Trophoblast cell (in vitro differentiated cells and primary cell): ENCODE measurements at regions not wholly inside any gene's neighbourhood (a gene's known extent, or its start where the extent isn't known, plus 50 kb on each side); places are given as distances from the start of the nearest gene placed in this dataset.

Source experiments
- DNase-seq, 2 donors: peaks; one replicate each; pipeline ENCODE4 v3.0.0-alpha.2; 2016
- H2AFZ ChIP-seq: 2 replicates; pipeline ENCODE4 v1.6.1; 2013; ENCODE audit warnings: low read length, moderate library complexity, mild to moderate bottlenecking; ENCODE audit not compliant: insufficient read depth, poor library complexity
- H2AK5ac ChIP-seq: 2 replicates; pipeline ENCODE4 v1.6.1; 2013; ENCODE audit warnings: mild to moderate bottlenecking, low read length
- H2BK120ac ChIP-seq: 2 replicates; pipeline ENCODE4 v1.6.1; 2013; ENCODE audit warnings: low read length, mild to moderate bottlenecking, moderate library complexity; ENCODE audit not compliant: insufficient read depth, poor library complexity
- H2BK12ac ChIP-seq: 2 replicates; pipeline ENCODE4 v1.6.1; 2013; ENCODE audit warnings: mild to moderate bottlenecking, low read length, moderate library complexity
- H2BK5ac ChIP-seq: 2 replicates; pipeline ENCODE4 v1.6.1; 2013; ENCODE audit warnings: low read length, low read depth, moderate library complexity, mild to moderate bottlenecking; ENCODE audit not compliant: poor library complexity
- H3K14ac ChIP-seq: 2 replicates; pipeline ENCODE4 v1.6.1; 2013; ENCODE audit warnings: mild to moderate bottlenecking, low read length
- H3K18ac ChIP-seq: 2 replicates; pipeline ENCODE4 v1.6.1; 2013; ENCODE audit warnings: mild to moderate bottlenecking, low read length
- H3K23ac ChIP-seq: 2 replicates; pipeline ENCODE4 v1.6.1; 2013; ENCODE audit warnings: low read length
- H3K27ac ChIP-seq: 2 replicates; pipeline ENCODE4 v1.5.1; 2013; ENCODE audit warnings: low read depth, mild to moderate bottlenecking, inconsistent platforms, low read length, moderate library complexity
- H3K27me3 ChIP-seq: 2 replicates; pipeline ENCODE4 v1.6.1; 2013; ENCODE audit warnings: inconsistent platforms, mild to moderate bottlenecking, low read length, moderate library complexity; ENCODE audit not compliant: insufficient read depth
- H3K36me3 ChIP-seq, 2 experiments: 1 replicate in 1 of 2; 2 replicates in 1 of 2; pipeline ENCODE4 v1.6.1; 2013; ENCODE audit warnings: low read length in 2 of 2, mild to moderate bottlenecking in 2 of 2, moderate library complexity in 1 of 2; ENCODE audit not compliant: insufficient read depth in 2 of 2, control insufficient read depth in 1 of 2
- H3K4ac ChIP-seq: 2 replicates; pipeline ENCODE4 v1.6.1; 2013; ENCODE audit warnings: low read depth, mild to moderate bottlenecking, low read length, moderate library complexity
- H3K4me1 ChIP-seq, 2 experiments: 1 replicate in 1 of 2; 2 replicates in 1 of 2; pipeline ENCODE4 v1.6.1; 2013; ENCODE audit warnings: low read length in 2 of 2, mild to moderate bottlenecking in 2 of 2, moderate library complexity in 1 of 2; ENCODE audit not compliant: insufficient read depth in 2 of 2, control insufficient read depth in 1 of 2
- H3K4me2 ChIP-seq: 2 replicates; pipeline ENCODE4 v1.6.1; 2013; ENCODE audit warnings: inconsistent platforms, mild to moderate bottlenecking, low read length, moderate library complexity
- H3K4me3 ChIP-seq: 2 replicates; pipeline ENCODE4 v1.5.1; 2013; ENCODE audit warnings: mild to moderate bottlenecking, low read depth, low read length, inconsistent platforms
- H3K79me1 ChIP-seq: one replicate; pipeline ENCODE4 v1.6.1; 2013; ENCODE audit warnings: low read length
- H3K79me2 ChIP-seq: 2 replicates; pipeline ENCODE4 v1.6.1; 2013; ENCODE audit warnings: low read length, mild to moderate bottlenecking; ENCODE audit not compliant: control insufficient read depth, insufficient read depth, poor library complexity
- H3K9ac ChIP-seq: 2 replicates; pipeline ENCODE4 v1.6.1; 2013; ENCODE audit warnings: mild to moderate bottlenecking, low read length
- H3K9me3 ChIP-seq: 2 replicates; pipeline ENCODE4 v1.6.1; 2013; ENCODE audit warnings: low read depth, mild to moderate bottlenecking, control low read depth, inconsistent platforms, low read length; ENCODE audit not compliant: insufficient read depth
- H4K12ac ChIP-seq: 2 replicates; pipeline ENCODE4 v1.6.1; 2013; ENCODE audit warnings: low read depth, mild to moderate bottlenecking, low read length, moderate library complexity
- H4K8ac ChIP-seq: 2 replicates; pipeline ENCODE4 v1.6.1; 2013; ENCODE audit warnings: low read depth, mild to moderate bottlenecking, low read length, moderate library complexity
- H4K91ac ChIP-seq: one replicate; pipeline ENCODE4 v1.6.1; 2013; ENCODE audit warnings: low read depth, mild to moderate bottlenecking, low read length, moderate library complexity
- WGBS: extraction: QIAGEN DNeasy Blood & Tissue Kit; methylation state at CpG from one replicate; pipeline ENCODE4 v1.1.7; 2013; ENCODE audit warnings: missing lambda C conversion rate; ENCODE audit not compliant: insufficient read length, insufficient coverage; ENCODE audit errors: extremely low coverage; 5-methylcytosine and 5-hydroxymethylcytosine counted together

DNA sequence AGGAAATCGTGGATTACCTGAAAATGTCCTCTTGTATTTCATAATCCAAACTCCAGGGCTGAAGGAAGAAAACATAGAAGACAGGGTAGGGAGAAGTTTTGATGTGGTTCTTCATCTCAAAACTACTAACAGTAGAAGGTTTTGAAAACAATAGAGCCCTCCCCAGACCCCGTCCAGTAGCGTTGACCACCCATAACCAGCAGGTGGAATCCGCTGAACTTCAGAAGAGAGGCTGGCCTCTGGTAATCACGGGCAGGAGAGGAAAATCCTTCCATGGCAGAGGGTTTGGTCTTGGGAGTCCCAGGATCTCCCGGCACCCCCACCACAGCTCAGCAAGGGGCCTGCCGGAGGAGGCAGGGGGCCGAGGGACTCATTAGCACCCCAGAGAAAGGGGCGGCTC lies 333.4 kb upstream of the RNF32 start:
- Histone ChIP-seq H2BK12ac (no peak overlapping the region), H3K9me3 (no peaks in the 10 kb centered on the region), H3K36me3 (no peaks in the 10 kb centered on the region), H3K4me3 (no peak overlapping the region), H4K12ac (no peak overlapping the region), H3K4me2 (no peak overlapping the region), H3K79me1 (no peaks in the 10 kb centered on the region), H3K4me1 (no peaks in the 10 kb centered on the region), H3K18ac (no peak overlapping the region), H3K9ac (no peak overlapping the region), H4K91ac (no peak overlapping the region), H3K79me2 (no peaks in the 10 kb centered on the region), H2BK5ac (no peak overlapping the region), H3K23ac (no peak overlapping the region), H3K4ac (no peak overlapping the region), H3K27me3 (no peaks in the 10 kb centered on the region), H3K14ac (no peak overlapping the region), H2AFZ (no peak overlapping the region), H2AK5ac (no peak overlapping the region), H3K27ac (no peak overlapping the region), H2BK120ac (no peak overlapping the region), H4K8ac (no peak overlapping the region)
- no peak for DNase-seq
- WGBS, result no CpG with 5 or more reads among the region's 9 CpGs

DNA sequence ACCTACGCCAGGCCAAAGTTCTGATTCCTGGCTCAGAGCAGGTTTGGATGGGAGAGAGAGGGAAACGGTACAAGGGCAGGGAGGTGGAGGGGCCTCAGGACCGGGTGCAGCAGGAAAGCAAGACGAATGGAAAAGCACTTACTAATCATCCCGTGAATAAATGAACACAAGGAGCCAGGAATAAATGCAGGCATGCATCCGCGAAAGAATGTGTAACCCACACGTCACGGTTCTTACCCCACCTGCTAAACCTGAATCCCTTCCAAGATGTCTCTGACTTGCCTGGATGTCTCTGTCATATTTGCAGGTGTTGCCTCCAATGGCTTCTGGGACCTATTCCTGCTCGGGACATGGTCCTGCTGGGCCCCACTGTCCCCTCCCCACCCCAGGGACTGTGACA lies 335.2 kb upstream of the RNF32 start:
- Histone ChIP-seq H3K4me3 (no peak overlapping the region), H3K4me2 (no peak overlapping the region), H3K4me1 (no peaks in the 10 kb centered on the region), H3K79me1 (no peaks in the 10 kb centered on the region), H4K12ac (no peak overlapping the region), H4K91ac (no peak overlapping the region), H3K79me2 (no peaks in the 10 kb centered on the region), H3K36me3 (no peaks in the 10 kb centered on the region), H3K27me3 (no peaks in the 10 kb centered on the region), H2BK12ac (no peak overlapping the region), H3K23ac (no peak overlapping the region), H2AFZ (no peak overlapping the region), H3K4ac (no peak overlapping the region), H3K27ac (no peak overlapping the region), H3K9me3 (no peaks in the 10 kb centered on the region), H3K18ac (no peak overlapping the region), H2AK5ac (no peak overlapping the region), H2BK120ac (no peak overlapping the region), H3K14ac (no peak overlapping the region), H4K8ac (no peak overlapping the region), H2BK5ac (no peak overlapping the region), H3K9ac (no peak overlapping the region)
- no peak for DNase-seq
- no CpG with 5 or more reads among the region's 10 CpGs for WGBS

DNA sequence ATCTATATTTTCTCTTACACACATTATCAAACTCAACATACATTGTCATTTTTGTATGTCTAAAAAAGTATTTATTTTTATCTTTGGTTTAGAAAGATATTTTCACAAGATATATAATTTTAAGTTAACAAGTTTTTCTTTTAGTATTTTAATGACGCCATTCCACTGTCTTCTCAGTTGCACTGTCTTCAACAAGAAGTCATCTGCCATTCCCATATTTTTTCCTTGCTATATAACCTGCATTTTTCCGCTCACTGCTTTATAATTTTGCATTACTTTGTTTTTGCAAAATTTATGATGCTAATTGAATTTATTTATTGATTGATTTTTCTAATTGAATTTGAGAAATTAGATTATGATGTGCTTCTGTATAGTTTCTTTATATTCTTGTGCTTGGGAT lies 357.8 kb upstream of the RNF32 start:
- H3K79me2 ChIP-seq, result no peaks in the 10 kb centered on the region
- no peaks in the 10 kb centered on the region for H3K9me3 ChIP-seq
- H3K27ac ChIP-seq, result no peak overlapping the region
- no peak overlapping the region for H4K12ac ChIP-seq
- no peak overlapping the region for H2BK12ac ChIP-seq
- no peak for DNase-seq
- no peaks in the 10 kb centered on the region for H3K79me1 ChIP-seq
- H4K8ac ChIP-seq, result no peak overlapping the region
- no peak overlapping the region for H3K9ac ChIP-seq
- no peak overlapping the region for H3K4ac ChIP-seq
- no peak overlapping the region for H3K14ac ChIP-seq
- H3K4me1 ChIP-seq, result no peaks in the 10 kb centered on the region
- no peak overlapping the region for H4K91ac ChIP-seq
- H3K27me3 ChIP-seq, result no peaks in the 10 kb centered on the region
- H2AFZ ChIP-seq, result no peak overlapping the region
- H2AK5ac ChIP-seq, result no peak overlapping the region
- no peak overlapping the region for H3K4me2 ChIP-seq
- no peak overlapping the region for H3K23ac ChIP-seq
- WGBS, result no CpG with 5 or more reads among the region's 2 CpGs
- no peak overlapping the region for H2BK120ac ChIP-seq
- H3K4me3 ChIP-seq, result no peak overlapping the region
- no peaks in the 10 kb centered on the region for H3K36me3 ChIP-seq
- H3K18ac ChIP-seq, result no peak overlapping the region
- no peak overlapping the region for H2BK5ac ChIP-seq

DNA sequence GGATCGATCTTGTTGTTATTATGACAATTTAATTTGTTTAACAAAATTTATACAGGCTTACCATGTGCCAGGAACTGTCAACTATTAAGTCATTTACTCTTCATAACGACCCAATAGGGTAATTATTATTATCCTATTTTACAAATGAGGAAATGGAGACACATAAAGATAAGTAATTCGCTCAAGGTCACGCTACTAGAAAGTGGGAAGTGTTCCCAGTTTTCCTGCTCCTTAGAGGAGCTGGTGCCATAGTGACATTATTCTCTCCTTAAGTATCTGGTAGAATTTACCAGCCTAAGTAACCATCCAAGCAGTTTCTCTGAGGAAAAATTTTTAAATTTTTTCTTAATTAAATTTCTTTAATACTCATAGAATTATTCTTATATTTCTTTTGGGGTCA lies 360.9 kb upstream of the RNF32 start:
- Histone ChIP-seq H4K8ac (no peak overlapping the region), H2BK120ac (no peak overlapping the region), H3K14ac (no peak overlapping the region), H3K9ac (no peak overlapping the region), H3K4me1 (no peaks in the 10 kb centered on the region), H3K4me3 (no peak overlapping the region), H3K9me3 (no peaks in the 10 kb centered on the region), H3K27ac (no peak overlapping the region), H4K12ac (no peak overlapping the region), H2BK12ac (no peak overlapping the region), H3K23ac (no peak overlapping the region), H3K79me1 (no peaks in the 10 kb centered on the region), H3K36me3 (no peaks in the 10 kb centered on the region), H3K4ac (no peak overlapping the region), H4K91ac (no peak overlapping the region), H2BK5ac (no peak overlapping the region), H2AK5ac (no peak overlapping the region), H3K79me2 (no peaks in the 10 kb centered on the region), H3K18ac (no peak overlapping the region), H3K27me3 (no peaks in the 10 kb centered on the region), H2AFZ (no peak overlapping the region), H3K4me2 (no peak overlapping the region)
- no CpG with 5 or more reads among the region's 4 CpGs for WGBS
- no peak for DNase-seq
